ENCODE measurements at regions not wholly inside any gene's neighbourhood (a gene's known extent, or its start where the extent isn't known, plus 50 kb on each side); places are given as distances from the start of the nearest gene placed in this dataset.

- no peak for DNase-seq (ENCODE audit: low read depth)
- H3K4me3 ChIP-seq (ENCODE audit: low read depth, low read length), result no peak overlapping the region
- TF ChIP-seq, protein P1, sequence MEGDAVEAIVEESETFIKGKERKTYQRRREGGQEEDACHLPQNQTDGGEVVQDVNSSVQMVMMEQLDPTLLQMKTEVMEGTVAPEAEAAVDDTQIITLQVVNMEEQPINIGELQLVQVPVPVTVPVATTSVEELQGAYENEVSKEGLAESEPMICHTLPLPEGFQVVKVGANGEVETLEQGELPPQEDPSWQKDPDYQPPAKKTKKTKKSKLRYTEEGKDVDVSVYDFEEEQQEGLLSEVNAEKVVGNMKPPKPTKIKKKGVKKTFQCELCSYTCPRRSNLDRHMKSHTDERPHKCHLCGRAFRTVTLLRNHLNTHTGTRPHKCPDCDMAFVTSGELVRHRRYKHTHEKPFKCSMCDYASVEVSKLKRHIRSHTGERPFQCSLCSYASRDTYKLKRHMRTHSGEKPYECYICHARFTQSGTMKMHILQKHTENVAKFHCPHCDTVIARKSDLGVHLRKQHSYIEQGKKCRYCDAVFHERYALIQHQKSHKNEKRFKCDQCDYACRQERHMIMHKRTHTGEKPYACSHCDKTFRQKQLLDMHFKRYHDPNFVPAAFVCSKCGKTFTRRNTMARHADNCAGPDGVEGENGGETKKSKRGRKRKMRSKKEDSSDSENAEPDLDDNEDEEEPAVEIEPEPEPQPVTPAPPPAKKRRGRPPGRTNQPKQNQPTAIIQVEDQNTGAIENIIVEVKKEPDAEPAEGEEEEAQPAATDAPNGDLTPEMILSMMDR (IDR thresholded peaks at IDR 0.05; ENCODE audit: low read depth, low read length, missing control alignments), result no peak
- in situ Hi-C loops (cut with HindIII; ENCODE audit: low sequenced_read_pairs), result no loop called here
These were observed 118.4 kb upstream of the CST7 start for GRCh38 chr20:24830649-24831048.

- in situ Hi-C loops (cut with HindIII; ENCODE audit: low sequenced_read_pairs), result no loop called here
- no peak overlapping the region for H3K4me3 ChIP-seq (ENCODE audit: low read depth, low read length)
- DNase-seq (ENCODE audit: low read depth), result no peak
- TF ChIP-seq, protein P1 (IDR thresholded peaks at IDR 0.05; ENCODE audit: low read depth, low read length, missing control alignments), result no peak
These were observed 117.8 kb upstream of the CST7 start for GRCh38 chr20:24831232-24831631.

DNA sequence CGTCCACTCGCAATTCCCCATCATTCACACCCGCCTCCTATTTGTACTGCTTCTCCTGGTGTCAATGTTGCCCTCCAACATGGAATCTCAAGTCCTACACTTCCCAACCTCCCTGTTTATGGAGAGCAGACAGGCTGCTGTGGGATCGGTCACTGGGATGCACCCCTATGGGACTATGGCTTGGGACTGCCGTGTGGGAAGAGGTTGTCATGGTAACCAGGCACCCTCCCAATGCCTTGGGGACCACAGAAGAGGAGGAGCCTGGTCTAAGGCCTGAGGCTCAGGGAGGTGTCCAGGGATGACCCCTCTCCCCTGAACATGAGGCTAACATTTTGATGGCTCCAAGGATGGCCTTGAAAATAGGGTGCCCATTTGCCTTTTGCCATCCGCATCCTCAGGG lies 116.6 kb upstream of the CST7 start:
- in situ Hi-C loops (cut with HindIII; ENCODE audit: low sequenced_read_pairs), result no loop called here
- DNase-seq (ENCODE audit: low read depth), result no peak
- no peak overlapping the region for H3K4me3 ChIP-seq (ENCODE audit: low read depth, low read length)
- TF ChIP-seq, protein P1 (IDR thresholded peaks at IDR 0.05; ENCODE audit: low read depth, low read length, missing control alignments), result no peak

DNA sequence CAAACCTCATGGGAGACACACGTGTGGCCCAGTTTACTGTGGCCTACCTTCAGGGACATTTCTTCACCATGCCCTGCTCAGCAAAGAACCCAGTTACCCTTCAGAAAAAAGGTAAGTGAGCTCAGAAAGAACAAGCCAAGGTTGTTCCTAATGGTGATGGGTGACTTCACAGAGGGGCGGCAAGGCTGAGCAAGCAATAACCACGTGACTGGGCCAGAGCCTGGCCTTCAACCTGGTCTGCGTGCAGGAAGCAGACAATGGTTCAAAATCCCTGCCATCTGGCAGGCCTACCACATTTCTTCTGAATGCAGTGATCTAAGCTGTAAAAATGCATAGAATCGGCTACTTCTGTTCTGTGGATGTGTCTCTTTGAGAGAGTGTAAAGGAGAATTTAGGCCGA lies 115.5 kb upstream of the CST7 start:
- TF ChIP-seq, protein P1 (IDR thresholded peaks at IDR 0.05; ENCODE audit: low read depth, low read length, missing control alignments), result no peak
- no peak overlapping the region for H3K4me3 ChIP-seq (ENCODE audit: low read depth, low read length)
- in situ Hi-C loops (cut with HindIII; ENCODE audit: low sequenced_read_pairs), result no loop called here
- no peak for DNase-seq (ENCODE audit: low read depth)

DNA sequence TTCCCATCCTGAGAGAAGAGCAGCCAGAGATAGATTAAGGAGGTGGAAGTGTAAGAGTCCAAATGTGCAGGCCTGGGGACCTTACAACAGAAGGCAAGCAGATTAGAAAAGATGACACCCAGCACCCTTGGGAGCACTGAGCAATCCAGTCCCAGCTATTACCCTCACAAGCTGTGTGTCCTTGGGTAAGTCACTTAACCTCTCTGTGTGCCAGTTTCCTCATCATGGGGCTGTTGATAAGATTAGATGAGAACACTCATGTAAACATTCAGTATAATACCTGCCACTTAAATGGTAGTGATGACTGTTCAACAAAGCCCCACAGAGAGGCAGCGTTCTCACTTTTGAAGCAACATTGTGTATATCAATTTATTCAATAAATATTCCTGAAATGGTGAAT lies 114.8 kb upstream of the CST7 start:
- in situ Hi-C loops (cut with HindIII; ENCODE audit: low sequenced_read_pairs), result no loop called here
- TF ChIP-seq, protein P1 (IDR thresholded peaks at IDR 0.05; ENCODE audit: low read depth, low read length, missing control alignments), result no peak
- no peak for DNase-seq (ENCODE audit: low read depth)
- H3K4me3 ChIP-seq (ENCODE audit: low read depth, low read length), result no peak overlapping the region

DNA sequence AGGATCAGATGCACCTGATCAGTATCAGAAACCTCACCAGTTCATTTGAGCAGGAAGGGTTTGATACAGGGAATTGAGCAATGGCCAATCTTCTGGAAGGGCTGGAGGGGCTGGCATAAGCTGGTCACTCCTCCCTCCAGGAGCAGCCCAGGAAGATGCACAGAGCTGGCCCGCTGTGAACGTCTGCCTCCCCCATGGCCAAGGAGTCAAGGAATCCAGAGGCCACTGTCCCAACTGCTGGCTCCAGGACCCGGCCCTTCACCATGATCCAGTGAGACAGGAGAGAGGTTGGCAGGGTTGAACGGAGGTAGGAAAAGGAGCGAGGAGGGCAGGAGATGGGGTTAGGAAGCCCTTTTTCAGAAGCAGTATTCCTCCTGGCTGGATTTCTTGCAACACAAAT lies 113.9 kb upstream of the CST7 start:
- TF ChIP-seq, protein P1 (IDR thresholded peaks at IDR 0.05; ENCODE audit: low read depth, low read length, missing control alignments), result no peak
- in situ Hi-C loops (cut with HindIII; ENCODE audit: low sequenced_read_pairs), result loop anchor here (5.0 kb wide), 1 partner anchor 53 kb away; no protein-coding TSS in a partner anchor
- no peak for DNase-seq (ENCODE audit: low read depth)
- H3K4me3 ChIP-seq (ENCODE audit: low read depth, low read length), result no peak overlapping the region
